GM21528 (cell line): ENCODE measurements at regions not wholly inside any gene's neighbourhood (a gene's known extent, or its start where the extent isn't known, plus 50 kb on each side); places are given as distances from the start of the nearest gene placed in this dataset.

ENCODE experiments used
- ATAC-seq: cut with Tn5 transposase; IDR thresholded peaks from one replicate; pipeline ENCODE4 v1.9.1; 2021; ENCODE audit warnings: mild to moderate bottlenecking, moderate library complexity; ENCODE audit not compliant: unreplicated experiment, low FRiP score

- no peak for ATAC-seq
These were observed 221.1 kb downstream of the INSIG2 start for GRCh38 chr2:118309257-118309945.

- ATAC-seq: no peak
These were observed 219.6 kb downstream of the INSIG2 start for GRCh38 chr2:118307864-118308263.

- ATAC-seq: no peak
These were observed 213.0 kb downstream of the INSIG2 start for GRCh38 chr2:118301248-118301647.

- ATAC-seq: no peak
These were observed 212.6 kb downstream of the INSIG2 start for GRCh38 chr2:118300832-118301231.

GRCh38 chr2:118296663-118297062 is 208.4 kb downstream of the INSIG2 start:
- no peak for ATAC-seq

- no peak for ATAC-seq
These were observed 207.5 kb downstream of the INSIG2 start for GRCh38 chr2:118295592-118296390.

GRCh38 chr2:118294063-118294462 is 205.8 kb downstream of the INSIG2 start:
- ATAC-seq: no peak

GRCh38 chr2:118292991-118293390 is 204.7 kb downstream of the INSIG2 start:
- no peak for ATAC-seq

- no peak for ATAC-seq
These were observed 203.1 kb downstream of the INSIG2 start for GRCh38 chr2:118291251-118291880.

GRCh38 chr2:118290411-118291250 is 202.4 kb downstream of the INSIG2 start:
- ATAC-seq: no peak

- ATAC-seq: no peak
These were observed 190.7 kb downstream of the INSIG2 start for GRCh38 chr2:118279005-118279404.

GRCh38 chr2:118278046-118278445 is 189.8 kb downstream of the INSIG2 start:
- no peak for ATAC-seq

- ATAC-seq: no peak
These were observed 186.7 kb downstream of the INSIG2 start for GRCh38 chr2:118274841-118275510.

GRCh38 chr2:118272391-118272790 is 184.1 kb downstream of the INSIG2 start:
- ATAC-seq: no peak

GRCh38 chr2:118269408-118270051 is 181.3 kb downstream of the INSIG2 start:
- no peak for ATAC-seq

GRCh38 chr2:118268268-118268667 is 180.0 kb downstream of the INSIG2 start:
- no peak for ATAC-seq

GRCh38 chr2:118265873-118266455 is 177.7 kb downstream of the INSIG2 start:
- ATAC-seq: no peak

GRCh38 chr2:118264232-118264990 is 176.1 kb downstream of the INSIG2 start:
- no peak for ATAC-seq
